Vagina (tissue), 2 donors: ENCODE measurements at regions not wholly inside any gene's neighbourhood (a gene's known extent, or its start where the extent isn't known, plus 50 kb on each side); places are given as distances from the start of the nearest gene placed in this dataset.

Source experiments
- CTCF ChIP-seq, 3 experiments: fragments of 450-650 bp in 2 of 3; fragments of 200-600 bp in 1 of 3; sonication (generic) in 1 of 3; IDR thresholded peaks; one replicate each; pipeline ENCODE4 v1.5.1; 2017 to 2019; ENCODE audit warnings: antibody characterized with exemption in 3 of 3, mild to moderate bottlenecking in 2 of 3, moderate library complexity in 2 of 3
- POLR2A ChIP-seq, 2 donors: fragments of 450-650 bp; IDR thresholded peaks; one replicate each; pipeline ENCODE4 v1.6.1; 2017; ENCODE audit warnings: antibody characterized with exemption in 2 of 2, mild to moderate bottlenecking in 2 of 2, moderate library complexity in 2 of 2
- POLR2AphosphoS5 ChIP-seq, 2 donors: sonication (generic); formaldehyde crosslinking; IDR thresholded peaks; one replicate each; pipeline ENCODE4 v1.9.0; 2017; ENCODE audit warnings: antibody characterized with exemption in 2 of 2, mild to moderate bottlenecking in 2 of 2, low read depth in 1 of 2; ENCODE audit not compliant: insufficient read depth in 1 of 2

- no peak for TF ChIP-seq CTCF (IDR thresholded peaks at IDR 0.05)
- TF ChIP-seq POLR2AphosphoS5 (IDR thresholded peaks at IDR 0.05; ENCODE audit: insufficient read depth in 1 of 2, low read depth in 1 of 2), result no peak
- no peak for TF ChIP-seq POLR2A (IDR thresholded peaks at IDR 0.05)
Measured at GRCh38 chr16:49116873-49117272, 164.8 kb downstream of the CBLN1 start.
